ENCODE measurements at regions not wholly inside any gene's neighbourhood (a gene's known extent, or its start where the extent isn't known, plus 50 kb on each side); places are given as distances from the start of the nearest gene placed in this dataset.

GRCh38 chr6:137290601-137291261 lies 71.5 kb upstream of the IFNGR1 start:
- Mint-ChIP-seq H3K4me3 (ENCODE audit: unreplicated experiment) (no peak overlapping the region), H3K4me1 (ENCODE audit: low read depth, unreplicated experiment) (peaks cover 2% of the 10 kb centered on the region), H3K27me3 (ENCODE audit: low read depth, unreplicated experiment) (no peaks in the 10 kb centered on the region), H3K27ac (ENCODE audit: unreplicated experiment) (no peak overlapping the region), H3K36me3 (ENCODE audit: low read depth, unreplicated experiment) (no peaks in the 10 kb centered on the region), H3K9me3 (ENCODE audit: unreplicated experiment) (peaks cover 2% of the 10 kb centered on the region)
- FAIRE-seq (no peak), DNase-seq (ENCODE audit: low read depth) (no peak)
- H3K4me2 ChIP-seq (ENCODE audit: low read length) = no peak overlapping the region
- H3K9ac ChIP-seq (ENCODE audit: low read length) = no peak overlapping the region
- H3K4me3 ChIP-seq (ENCODE audit: insufficient read depth, low read depth, low read length) = no peak overlapping the region
- no peak overlapping the region for H2AFZ ChIP-seq (ENCODE audit: low read depth, low read length)
- no peak for TF ChIP-seq EZH2 (IDR thresholded peaks at IDR 0.05; ENCODE audit: insufficient read depth, low read length)
- H3K4me1 ChIP-seq (ENCODE audit: insufficient read depth, low read length) = no peaks in the 10 kb centered on the region
- no peaks in the 10 kb centered on the region for H3K27me3 ChIP-seq (ENCODE audit: insufficient read depth, low read length)
- H4K20me1 ChIP-seq (ENCODE audit: insufficient read depth, low read length) = no peaks in the 10 kb centered on the region
- no peak overlapping the region for H3K27ac ChIP-seq (ENCODE audit: low read depth, low read length)
- no peaks in the 10 kb centered on the region for H3K36me3 ChIP-seq (ENCODE audit: insufficient read depth, low read length)
- no peaks in the 10 kb centered on the region for H3K9me3 ChIP-seq (ENCODE audit: insufficient read depth, low read depth, low read length)
- no peaks in the 10 kb centered on the region for H3K79me2 ChIP-seq (ENCODE audit: insufficient read depth, low read length)

GRCh38 chr6:137286916-137287315 lies 67.7 kb upstream of the IFNGR1 start:
- DNase-seq (ENCODE audit: low read depth) = no peak
- H2AFZ ChIP-seq (ENCODE audit: low read depth, low read length) = no peak overlapping the region
- H3K36me3 ChIP-seq (ENCODE audit: insufficient read depth, low read length) = no peaks in the 10 kb centered on the region
- H3K27ac ChIP-seq (ENCODE audit: low read depth, low read length) = no peak overlapping the region
- H3K4me2 ChIP-seq (ENCODE audit: low read length) = no peak overlapping the region
- H3K79me2 ChIP-seq (ENCODE audit: insufficient read depth, low read length) = no peaks in the 10 kb centered on the region
- H4K20me1 ChIP-seq (ENCODE audit: insufficient read depth, low read length) = no peaks in the 10 kb centered on the region
- no peaks in the 10 kb centered on the region for H3K27me3 ChIP-seq (ENCODE audit: insufficient read depth, low read length)
- no peak overlapping the region for H3K4me3 Mint-ChIP-seq (ENCODE audit: unreplicated experiment)
- FAIRE-seq = no peak
- no peak overlapping the region for H3K4me3 ChIP-seq (ENCODE audit: insufficient read depth, low read depth, low read length)
- H3K4me1 Mint-ChIP-seq (ENCODE audit: low read depth, unreplicated experiment) = peaks cover 4% of the 10 kb centered on the region
- no peaks in the 10 kb centered on the region for H3K36me3 Mint-ChIP-seq (ENCODE audit: low read depth, unreplicated experiment)
- TF ChIP-seq EZH2 (IDR thresholded peaks at IDR 0.05; ENCODE audit: insufficient read depth, low read length) = no peak
- TF ChIP-seq CTCF (IDR thresholded peaks at IDR 0.05; ENCODE audit: insufficient read depth, low read depth, low read length) = no peak
- H3K9me3 Mint-ChIP-seq (ENCODE audit: unreplicated experiment) = peaks cover 4% of the 10 kb centered on the region
- H3K4me1 ChIP-seq (ENCODE audit: insufficient read depth, low read length) = no peaks in the 10 kb centered on the region
- H3K9me3 ChIP-seq (ENCODE audit: insufficient read depth, low read depth, low read length) = no peaks in the 10 kb centered on the region
- no peak overlapping the region for H3K27ac Mint-ChIP-seq (ENCODE audit: unreplicated experiment)
- no peak overlapping the region for H3K9ac ChIP-seq (ENCODE audit: low read length)
- no peaks in the 10 kb centered on the region for H3K27me3 Mint-ChIP-seq (ENCODE audit: low read depth, unreplicated experiment)

DNA sequence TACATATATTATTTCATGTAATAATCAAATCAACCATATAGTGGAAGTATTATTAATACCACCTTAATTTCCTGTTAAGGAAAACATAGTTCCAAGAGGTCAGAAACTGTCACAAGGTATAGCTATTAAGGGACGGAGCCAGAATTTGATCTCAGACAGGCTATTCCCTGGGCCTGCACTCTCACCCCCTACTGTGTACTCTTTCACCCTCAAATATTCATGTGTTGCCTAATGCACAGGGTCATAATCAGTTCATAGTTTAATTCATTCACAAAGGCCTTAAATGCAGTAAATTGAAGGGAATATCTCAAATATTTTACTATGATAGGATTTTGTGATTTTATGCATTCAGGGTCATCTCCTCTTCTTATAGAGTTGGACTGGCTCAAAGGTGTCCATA lies 67.2 kb upstream of the IFNGR1 start:
- DNase-seq (ENCODE audit: low read depth) = no peak
- Histone ChIP-seq H3K4me3 (ENCODE audit: insufficient read depth, low read depth, low read length) (no peak overlapping the region), H3K9ac (ENCODE audit: low read length) (no peak overlapping the region), H2AFZ (ENCODE audit: low read depth, low read length) (no peak overlapping the region), H3K27me3 (ENCODE audit: insufficient read depth, low read length) (peaks cover under 1% of the 10 kb centered on the region), H3K4me1 (ENCODE audit: insufficient read depth, low read length) (no peaks in the 10 kb centered on the region), H3K36me3 (ENCODE audit: insufficient read depth, low read length) (no peaks in the 10 kb centered on the region), H3K9me3 (ENCODE audit: insufficient read depth, low read depth, low read length) (no peaks in the 10 kb centered on the region), H3K4me2 (ENCODE audit: low read length) (no peak overlapping the region), H3K79me2 (ENCODE audit: insufficient read depth, low read length) (no peaks in the 10 kb centered on the region), H4K20me1 (ENCODE audit: insufficient read depth, low read length) (no peaks in the 10 kb centered on the region), H3K27ac (ENCODE audit: low read depth, low read length) (no peak overlapping the region)
- H3K36me3 Mint-ChIP-seq (ENCODE audit: low read depth, unreplicated experiment) = no peaks in the 10 kb centered on the region
- no peaks in the 10 kb centered on the region for H3K27me3 Mint-ChIP-seq (ENCODE audit: low read depth, unreplicated experiment)
- FAIRE-seq = no peak
- H3K4me3 Mint-ChIP-seq (ENCODE audit: unreplicated experiment) = no peak overlapping the region
- no peak overlapping the region for H3K27ac Mint-ChIP-seq (ENCODE audit: unreplicated experiment)
- no peak for TF ChIP-seq EZH2 (IDR thresholded peaks at IDR 0.05; ENCODE audit: insufficient read depth, low read length)
- no peak for TF ChIP-seq CTCF (IDR thresholded peaks at IDR 0.05; ENCODE audit: insufficient read depth, low read depth, low read length)
- peaks cover 4% of the 10 kb centered on the region for H3K9me3 Mint-ChIP-seq (ENCODE audit: unreplicated experiment)
- peaks cover 2% of the 10 kb centered on the region for H3K4me1 Mint-ChIP-seq (ENCODE audit: low read depth, unreplicated experiment)
